GM19025 (cell line): ENCODE measurements at regions not wholly inside any gene's neighbourhood (a gene's known extent, or its start where the extent isn't known, plus 50 kb on each side); places are given as distances from the start of the nearest gene placed in this dataset.

Source experiments
- ATAC-seq: cut with Tn5 transposase; IDR thresholded peaks from one replicate; pipeline ENCODE4 v1.9.1; 2021; ENCODE audit warnings: mild to moderate bottlenecking, low read depth, moderate library complexity; ENCODE audit not compliant: unreplicated experiment

DNA sequence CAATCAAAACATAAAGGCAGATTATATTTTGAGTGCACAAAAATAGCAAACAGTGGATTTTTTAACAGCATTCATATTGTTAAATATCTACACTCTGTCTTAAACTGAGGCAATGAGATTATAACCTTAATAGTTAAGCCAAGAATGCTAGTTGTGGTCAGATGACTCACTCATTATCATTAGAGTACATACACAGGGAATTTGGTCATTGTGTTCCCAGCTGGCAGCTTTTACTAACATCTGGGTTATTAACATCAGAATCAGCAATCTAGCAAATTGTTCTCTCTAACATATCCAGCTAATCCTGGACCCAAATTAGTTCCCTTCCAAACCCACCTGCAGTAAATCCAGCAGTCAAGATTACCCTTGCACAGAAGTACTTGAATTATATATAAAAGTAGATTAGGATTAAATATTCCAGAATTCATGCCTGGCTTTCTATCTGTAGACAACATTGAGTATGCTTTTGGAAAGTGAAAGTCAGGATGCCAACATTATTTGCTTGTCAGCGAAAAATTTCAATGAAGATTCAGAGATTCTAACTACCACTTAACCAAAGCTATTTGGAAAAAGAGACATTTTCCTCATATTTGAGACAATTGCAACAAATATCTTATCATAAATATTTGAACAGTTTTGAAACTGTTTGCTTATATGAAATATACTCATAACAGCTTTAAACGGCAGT lies 1035.6 kb upstream of the PHF14 start:
- no peak for ATAC-seq

DNA sequence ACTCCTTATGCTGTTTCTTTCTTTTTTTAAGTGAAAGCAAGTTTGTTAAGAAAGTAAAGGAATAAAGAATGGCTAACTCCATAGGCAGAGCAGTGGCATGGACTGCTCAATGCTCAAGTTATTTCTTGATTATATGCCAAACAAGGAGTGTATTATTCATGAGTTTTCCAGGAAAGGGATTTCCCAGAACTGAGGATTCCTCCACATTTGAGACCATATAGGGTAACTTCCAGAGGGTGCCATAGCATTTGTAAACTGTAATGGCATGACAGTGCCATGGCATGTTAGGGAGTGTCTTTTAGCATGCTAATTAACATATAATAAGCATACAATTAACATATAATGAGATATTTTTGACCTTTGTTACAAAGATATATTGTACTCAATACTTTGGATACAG lies 1034.5 kb upstream of the PHF14 start:
- ATAC-seq: no peak

DNA sequence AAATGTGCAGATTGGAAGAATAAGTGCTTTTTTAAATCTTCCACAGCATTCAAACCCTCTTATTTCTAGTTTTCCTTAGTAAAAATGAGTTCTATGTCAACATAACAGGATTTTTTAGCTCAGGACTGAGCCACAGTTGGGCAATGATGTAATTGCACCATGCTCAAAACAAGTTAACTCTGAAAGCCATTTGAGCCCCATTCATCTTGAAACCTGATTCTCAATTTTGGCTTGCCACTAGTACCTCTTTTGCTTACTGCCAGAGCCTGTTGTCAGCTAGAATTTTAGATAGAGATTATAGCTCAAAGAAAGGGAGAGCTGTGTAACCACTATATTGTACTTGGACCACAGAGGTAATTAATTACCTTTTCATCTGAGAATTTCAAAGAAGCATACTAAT lies 1028.5 kb upstream of the PHF14 start:
- no peak for ATAC-seq

DNA sequence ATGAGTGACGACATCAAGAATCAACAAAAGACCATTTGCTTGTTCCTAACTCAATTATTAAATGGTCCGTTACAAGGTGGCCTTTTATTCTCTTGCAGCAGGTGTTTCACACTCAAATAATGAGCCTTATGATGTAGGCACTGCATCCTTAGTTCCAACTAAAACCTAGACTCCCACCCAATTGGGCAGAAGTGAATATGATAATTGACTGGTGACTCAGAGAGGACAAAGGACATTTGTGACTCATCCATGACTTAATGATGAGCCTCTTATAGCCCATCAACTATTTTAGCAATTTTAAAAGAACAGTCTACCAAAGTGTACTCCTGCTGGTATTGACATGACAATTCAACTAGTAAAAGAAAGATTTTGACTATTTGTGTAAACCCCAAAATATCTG lies 1027.8 kb upstream of the PHF14 start:
- no peak for ATAC-seq

DNA sequence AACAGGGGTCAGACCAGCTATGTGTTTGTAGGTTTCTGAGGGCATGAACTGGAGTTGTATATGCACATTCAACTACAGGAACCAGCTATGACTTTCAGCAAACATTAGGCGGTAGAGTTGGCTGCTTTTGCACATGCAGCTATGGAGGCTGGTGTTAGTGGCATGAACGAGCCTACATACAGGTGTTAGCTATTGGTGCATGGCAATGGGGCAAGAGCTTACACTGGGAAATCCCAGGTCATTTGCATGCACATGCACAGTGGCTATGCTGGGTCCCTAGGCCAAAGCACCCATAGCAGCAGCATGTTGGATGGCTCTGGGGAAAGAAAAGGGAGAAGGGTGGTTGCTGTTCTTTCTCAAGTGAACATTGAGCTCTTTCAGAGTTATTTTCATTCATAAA lies 1018.5 kb upstream of the PHF14 start:
- ATAC-seq: no peak

DNA sequence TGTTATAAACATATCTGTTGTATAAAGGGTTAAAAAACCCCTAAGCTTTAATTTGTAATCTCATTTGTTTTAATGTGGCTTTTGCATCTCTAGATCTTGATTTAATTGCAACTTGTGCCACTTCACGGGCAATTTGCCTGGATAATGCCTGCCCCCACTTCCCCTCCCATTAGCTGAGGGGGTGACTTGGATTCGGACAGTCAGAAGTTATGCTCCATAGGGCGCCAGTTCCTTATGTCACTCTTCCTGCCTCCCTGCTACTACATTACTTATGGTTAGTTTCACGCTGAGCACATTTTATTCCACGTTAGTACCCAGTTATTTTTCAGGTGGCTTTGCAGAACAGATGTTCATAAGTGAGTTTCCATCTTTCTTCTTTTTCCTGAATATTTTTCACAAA lies 1015.2 kb upstream of the PHF14 start:
- ATAC-seq: no peak

DNA sequence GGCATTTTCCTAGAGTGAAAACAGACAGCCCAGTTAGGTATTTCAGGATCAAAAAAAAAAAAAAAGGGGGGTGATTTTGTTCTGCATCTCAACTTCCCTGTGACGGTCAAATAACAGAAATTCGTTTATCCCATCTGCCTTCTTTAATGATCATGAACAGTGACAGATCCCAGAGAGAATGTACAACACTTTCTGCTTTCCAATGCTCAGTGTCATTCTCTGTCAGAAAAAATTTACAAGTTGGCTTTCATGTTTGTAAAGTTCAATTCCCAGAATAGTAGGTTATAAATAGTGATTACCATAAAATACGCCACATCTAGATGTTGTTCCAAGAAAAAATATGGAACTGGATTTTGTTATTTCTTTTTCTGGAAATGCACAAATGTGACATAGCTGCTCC lies 1013.2 kb upstream of the PHF14 start:
- ATAC-seq: no peak

DNA sequence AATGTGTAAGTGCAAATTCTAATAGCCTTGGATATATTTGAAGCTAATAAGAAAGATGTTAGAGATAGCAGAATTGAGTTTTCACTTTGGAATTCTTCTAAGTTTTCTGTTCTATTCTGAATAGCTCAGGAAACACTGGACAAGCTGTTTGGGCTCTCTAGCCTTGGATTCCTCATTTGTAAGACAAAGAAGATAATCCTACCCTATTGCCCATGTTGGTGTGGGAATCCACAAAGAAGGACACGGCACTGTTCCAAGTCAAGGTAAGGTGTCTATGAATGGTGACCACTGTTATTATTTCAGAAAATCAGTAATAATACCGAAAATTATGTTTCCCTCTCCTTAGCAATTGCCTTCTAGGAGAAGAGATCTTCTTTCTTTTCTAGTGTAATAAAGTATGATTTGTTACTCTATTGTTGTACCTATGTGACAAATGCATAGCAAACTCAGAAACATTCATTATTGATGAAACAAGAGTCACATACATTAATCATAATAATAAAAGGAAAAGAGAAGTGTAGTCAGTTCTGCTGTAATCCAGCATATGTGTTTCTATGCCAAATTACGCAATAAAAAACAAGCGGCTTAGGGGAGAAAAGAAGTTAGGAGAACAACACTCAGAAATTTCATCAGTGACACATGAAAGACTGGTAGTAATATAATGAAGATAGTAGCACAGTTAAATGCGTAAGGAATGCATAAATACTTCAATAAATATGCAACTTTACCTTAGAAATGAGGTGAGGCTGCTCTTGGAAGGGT lies 1012.3 kb upstream of the PHF14 start:
- no peak for ATAC-seq

DNA sequence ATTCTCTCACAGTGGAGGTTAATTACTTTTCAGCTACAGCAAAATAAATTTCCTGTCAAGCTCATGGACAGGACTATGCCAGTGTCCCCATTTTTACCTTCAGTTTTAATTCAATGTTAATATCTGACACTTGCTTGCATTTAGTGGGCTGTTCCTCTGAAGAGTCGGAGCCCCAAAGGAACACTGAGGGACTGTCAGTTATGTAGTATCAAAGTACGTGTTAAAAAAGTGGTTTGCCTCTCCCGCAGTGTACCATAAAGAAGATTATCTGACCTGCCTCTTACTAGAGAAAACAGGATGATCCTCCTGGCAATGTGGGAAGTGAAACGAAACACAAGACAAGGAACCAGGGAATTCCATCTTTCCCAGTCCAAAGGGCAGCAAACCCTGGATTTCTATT lies 1010.9 kb upstream of the PHF14 start:
- ATAC-seq: no peak

DNA sequence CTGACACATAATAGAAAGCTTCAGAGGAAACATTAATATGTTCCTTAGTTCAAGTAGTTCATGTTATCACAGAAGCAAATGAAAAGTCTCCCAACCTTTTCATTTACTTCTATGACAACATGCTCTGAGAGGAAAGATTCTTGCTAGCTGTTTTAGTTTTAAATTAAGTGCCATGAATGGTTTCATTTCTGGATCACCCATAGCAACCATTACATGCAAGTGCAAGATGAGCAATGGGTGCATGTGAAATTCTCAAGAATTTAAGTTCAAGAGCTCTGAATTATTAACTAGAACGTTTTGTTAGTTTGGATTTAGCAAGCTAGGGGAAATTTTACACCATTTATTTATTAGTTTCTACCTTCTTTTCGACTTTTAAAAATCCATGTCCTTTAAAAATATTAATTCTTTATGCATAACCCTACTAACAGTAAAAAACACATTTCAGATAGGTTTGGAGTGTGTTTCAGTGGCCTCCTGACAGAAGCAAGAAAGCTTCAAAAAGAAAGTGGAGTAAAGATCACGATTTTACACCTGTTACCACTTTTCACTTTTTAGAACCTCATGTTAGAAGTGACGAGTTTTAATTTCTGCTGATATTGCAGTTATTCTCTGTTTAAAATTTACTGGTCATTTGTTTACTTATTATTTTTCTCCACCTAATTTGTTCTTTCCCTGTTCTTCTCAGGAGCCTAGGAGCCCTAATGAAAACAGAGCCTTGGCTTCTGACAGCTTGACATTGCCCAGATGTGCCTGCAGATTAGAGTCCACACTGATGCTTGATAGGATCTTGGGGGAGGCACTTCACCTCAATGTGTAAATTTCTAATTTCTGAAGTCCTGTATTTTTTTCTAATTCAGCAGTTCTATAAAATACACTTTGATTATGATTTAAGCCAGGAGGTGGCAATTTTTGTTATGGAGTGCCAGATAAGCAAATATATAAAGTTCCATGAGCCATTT lies 995.3 kb upstream of the PHF14 start:
- ATAC-seq: no peak

DNA sequence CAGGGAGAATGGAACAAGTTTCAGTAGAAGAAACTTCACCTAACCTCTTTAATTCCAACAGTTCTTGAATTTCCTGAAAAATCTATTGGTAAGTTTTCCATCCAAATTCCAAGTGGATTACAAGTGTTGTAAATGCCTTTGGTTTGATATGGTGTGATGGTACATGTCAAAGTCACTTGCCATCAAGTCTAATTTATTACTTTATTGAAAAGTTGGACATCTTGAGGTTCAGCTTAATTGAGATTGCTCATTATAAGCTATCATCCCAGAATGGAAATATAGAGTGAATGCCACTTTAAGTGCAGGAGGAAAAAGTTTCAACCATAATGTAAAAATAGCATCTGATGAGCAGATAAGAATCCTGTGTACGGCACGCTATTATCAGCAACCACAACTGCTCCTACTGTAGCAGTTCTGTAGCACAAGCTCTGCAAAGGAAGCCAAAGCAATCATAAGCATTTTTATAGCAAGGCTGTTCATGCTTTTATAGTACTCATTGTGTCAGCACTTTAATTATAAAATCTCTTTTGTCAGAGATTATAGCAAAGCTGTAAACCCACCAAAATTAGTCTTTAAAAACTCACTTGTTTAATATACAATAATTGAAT lies 991.8 kb upstream of the PHF14 start:
- ATAC-seq: no peak

DNA sequence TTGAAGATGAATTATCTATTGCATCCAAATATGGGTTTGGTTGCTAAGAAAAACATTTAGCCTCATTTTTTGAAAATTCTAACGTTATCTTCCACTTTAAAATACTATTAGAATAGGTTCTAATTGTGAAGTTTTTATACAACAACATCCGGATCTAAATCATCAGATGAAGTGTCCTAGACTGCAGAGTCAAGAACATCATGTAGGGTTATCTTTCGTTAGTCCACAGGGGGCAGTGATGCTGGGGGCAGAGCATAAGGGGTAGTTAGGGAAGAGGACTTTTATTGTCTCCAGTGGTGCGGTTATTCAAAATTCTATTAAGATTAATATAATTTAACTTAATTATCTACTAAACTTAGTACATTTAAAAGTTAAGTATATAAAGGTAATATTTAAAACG lies 990.6 kb upstream of the PHF14 start:
- ATAC-seq: no peak

DNA sequence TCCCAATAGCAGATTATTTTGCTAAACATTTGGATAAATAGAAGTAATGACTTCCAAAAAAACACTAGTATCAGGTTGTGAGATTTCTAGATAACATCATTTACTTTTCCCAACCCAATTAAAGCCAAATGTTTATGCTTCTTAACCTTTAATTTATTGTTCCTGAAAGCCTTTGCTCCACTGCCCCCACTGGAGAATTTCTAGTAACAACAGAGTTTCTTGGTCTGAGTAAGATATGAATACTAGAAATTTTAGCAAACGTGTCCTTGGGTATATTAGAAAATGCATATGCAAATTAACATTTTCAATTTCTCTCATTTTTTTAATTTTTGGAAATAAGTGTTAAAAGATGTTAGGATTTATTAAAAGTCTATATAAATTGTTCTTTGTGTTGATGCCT lies 958.0 kb upstream of the PHF14 start:
- no peak for ATAC-seq

DNA sequence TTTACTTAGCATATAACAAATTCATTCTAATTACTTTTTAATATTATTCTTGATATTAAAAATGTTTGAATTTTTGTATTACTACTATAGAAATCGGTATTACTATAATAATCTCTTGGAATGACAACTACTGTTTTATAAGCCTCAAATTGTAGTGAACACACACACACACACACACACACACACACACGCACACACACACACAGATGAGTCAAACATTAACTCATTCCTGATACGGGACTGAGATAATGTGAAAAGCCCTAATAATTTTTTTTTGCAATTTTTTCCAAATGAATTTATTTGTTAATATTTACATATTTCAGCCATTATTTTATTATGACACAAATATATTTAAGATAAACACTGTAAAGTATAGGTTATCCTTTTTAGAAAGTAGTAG lies 951.2 kb upstream of the PHF14 start:
- ATAC-seq: no peak

DNA sequence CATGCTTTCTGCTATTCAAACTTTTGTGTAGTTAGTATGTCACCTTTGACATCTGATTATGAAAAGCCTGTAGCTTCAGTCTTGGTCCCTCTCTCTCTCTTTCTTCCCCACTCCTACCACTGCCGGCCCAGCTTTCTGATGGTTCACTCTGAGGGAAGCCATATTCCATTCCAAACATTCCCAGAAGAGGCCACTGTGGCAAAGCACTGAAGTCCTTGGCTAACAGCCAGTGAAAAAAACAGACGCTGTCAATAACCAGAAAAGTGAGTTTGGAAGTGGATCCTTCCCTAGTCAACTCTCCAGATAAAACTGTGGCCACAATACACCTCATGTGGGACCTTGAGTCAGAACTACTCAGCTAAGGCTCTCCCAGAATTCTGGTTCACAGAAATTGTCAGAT lies 950.7 kb upstream of the PHF14 start:
- no peak for ATAC-seq

DNA sequence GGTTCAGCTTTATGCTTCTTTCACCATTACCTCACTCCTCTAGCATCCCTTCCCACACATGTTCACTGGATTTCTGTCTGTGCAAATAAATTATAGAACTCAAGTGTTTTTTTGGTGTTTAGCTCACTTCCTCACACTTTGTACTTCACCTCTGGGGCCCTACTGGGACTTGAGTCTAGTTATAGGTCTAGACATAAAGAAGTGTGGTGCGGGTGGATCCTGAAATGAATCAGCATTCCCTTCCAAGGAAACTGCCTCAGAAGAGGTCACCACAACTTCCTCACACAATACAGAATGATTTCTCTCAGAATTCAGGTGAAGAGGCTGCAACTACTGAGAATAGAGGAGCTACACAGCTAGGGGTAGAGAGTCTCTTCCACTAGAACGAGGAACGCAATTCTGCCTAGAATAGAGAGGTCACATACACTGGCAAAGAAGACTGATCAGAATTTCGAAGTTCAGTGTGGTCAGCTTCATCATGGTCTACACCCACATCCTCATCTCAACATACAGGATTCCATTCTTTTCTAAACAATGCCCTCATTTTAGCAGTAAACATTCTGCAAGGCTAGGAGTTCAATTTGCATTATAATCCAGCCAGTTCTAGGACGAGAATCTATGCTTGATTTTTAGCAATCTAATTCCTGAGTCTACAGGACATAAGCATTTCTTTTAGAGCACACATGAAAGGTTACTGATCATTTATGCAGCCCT lies 938.7 kb upstream of the PHF14 start:
- no peak for ATAC-seq

DNA sequence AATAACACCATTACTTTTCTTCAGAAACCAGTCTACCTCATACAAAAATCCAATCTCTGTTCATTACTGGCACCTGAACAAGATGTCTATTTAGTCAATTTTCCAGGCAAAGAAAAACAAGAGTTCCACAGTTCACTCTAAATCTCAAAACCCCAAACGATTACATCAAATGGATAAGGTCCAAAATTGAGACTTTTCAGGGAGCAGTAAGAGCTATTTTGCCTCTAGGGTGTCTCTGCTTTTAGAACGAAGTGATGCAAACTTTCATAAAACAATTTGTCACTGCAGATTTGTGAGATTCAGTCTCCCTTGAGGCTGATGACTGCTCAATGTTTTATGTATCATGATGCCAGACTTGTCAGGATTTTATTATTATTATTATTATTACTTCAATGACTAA lies 937.0 kb upstream of the PHF14 start:
- no peak for ATAC-seq

DNA sequence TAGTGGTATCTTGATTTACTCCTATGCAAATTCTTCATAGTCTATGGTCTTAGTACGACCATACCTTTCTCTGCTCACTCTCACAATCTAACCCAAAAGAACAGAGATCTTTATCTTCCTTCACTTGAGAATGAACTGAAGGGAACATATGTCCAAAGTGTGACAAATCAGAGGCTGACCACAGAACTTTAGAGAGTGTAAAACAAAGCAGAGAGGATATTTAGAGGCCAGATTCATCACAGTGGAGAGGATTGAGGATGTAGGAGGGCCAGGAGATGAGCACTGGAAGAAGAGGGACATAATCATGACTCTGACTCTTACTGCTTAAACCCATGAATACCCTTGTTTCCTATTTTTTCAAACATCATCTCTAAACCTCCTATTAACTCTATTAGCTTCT lies 935.3 kb upstream of the PHF14 start:
- no peak for ATAC-seq

DNA sequence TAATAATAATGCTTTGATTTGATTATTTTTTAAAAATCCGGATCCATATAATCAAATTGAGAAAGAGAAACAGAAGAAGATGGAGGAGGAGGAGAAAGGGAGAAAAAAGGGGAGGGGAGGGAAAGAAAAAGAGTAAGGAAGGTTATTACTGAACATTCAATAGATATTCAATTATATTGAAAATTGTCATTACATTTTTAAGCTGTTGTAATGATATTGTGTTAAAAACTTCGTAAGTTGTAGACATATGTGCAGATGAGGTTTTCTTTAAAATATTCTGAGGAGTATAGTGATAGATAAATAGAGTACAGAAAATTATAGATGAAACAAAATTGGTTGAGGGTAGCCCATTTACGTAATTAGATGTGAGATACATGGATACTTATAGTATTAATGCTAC lies 933.0 kb upstream of the PHF14 start:
- no peak for ATAC-seq

DNA sequence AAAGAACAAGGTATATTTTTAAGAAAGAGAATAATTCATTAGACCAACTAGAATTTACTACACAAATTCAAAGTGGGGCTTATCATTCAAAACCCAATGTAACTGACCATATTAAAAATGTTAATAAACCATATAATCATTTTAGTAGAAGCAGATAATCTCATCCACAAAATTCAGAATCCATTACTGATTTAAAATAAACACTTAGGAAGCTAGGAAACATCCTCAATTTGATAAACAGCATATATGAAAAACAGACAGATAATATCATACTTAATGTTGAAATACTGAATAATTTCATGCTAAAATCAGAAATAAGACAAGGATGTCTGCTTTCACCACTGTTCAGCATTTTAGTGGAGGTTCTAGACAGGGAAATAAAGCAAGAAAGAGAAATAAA lies 902.8 kb upstream of the PHF14 start:
- no peak for ATAC-seq
